ENCODE measurements at regions not wholly inside any gene's neighbourhood (a gene's known extent, or its start where the extent isn't known, plus 50 kb on each side); places are given as distances from the start of the nearest gene placed in this dataset.

DNA sequence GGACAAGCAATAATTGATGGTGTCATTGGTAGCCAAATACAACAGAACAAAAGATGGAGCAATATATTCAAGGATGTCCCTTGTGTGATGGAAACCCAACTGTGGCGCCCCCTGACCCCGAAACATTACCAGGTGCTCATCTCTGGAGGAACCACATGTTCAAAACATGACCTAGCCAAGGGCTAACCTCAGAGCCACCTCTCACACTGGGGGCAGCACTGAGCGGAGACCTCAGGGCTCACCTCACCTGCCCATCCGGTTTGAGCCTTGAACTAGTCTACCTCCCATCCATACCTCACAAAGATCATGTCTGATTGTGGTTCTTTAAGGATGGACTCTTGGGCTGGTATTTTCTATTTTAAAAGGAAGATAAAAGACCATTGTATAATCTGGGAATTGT lies 314.4 kb upstream of the CDH7 start:
- TF ChIP-seq, protein P1, sequence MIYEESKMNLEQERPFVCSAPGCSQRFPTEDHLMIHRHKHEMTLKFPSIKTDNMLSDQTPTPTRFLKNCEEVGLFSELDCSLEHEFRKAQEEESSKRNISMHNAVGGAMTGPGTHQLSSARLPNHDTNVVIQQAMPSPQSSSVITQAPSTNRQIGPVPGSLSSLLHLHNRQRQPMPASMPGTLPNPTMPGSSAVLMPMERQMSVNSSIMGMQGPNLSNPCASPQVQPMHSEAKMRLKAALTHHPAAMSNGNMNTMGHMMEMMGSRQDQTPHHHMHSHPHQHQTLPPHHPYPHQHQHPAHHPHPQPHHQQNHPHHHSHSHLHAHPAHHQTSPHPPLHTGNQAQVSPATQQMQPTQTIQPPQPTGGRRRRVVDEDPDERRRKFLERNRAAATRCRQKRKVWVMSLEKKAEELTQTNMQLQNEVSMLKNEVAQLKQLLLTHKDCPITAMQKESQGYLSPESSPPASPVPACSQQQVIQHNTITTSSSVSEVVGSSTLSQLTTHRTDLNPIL (CRISPR knock-in tag; IDR thresholded peaks at IDR 0.05; ENCODE audit: low read depth), result no peak
- TF ChIP-seq OSR1 (CRISPR knock-in tag; IDR thresholded peaks at IDR 0.05) (no peak), ZC3H10 (CRISPR knock-in tag; IDR thresholded peaks at IDR 0.05) (no peak), ARNTL (CRISPR knock-in tag; IDR thresholded peaks at IDR 0.05; ENCODE audit: borderline replicate concordance, low read depth) (no peak), ZNF70 (CRISPR knock-in tag; IDR thresholded peaks at IDR 0.05) (no peak), SNAI2 (CRISPR knock-in tag; IDR thresholded peaks at IDR 0.05) (no peak), TCF4 (CRISPR knock-in tag; IDR thresholded peaks at IDR 0.05; ENCODE audit: borderline replicate concordance) (no peak), ISL1 (CRISPR knock-in tag; IDR thresholded peaks at IDR 0.05) (no peak), GLIS3 (CRISPR knock-in tag; IDR thresholded peaks at IDR 0.05) (no peak), RARB (CRISPR knock-in tag; IDR thresholded peaks at IDR 0.05) (no peak), ZFP3 (CRISPR knock-in tag; IDR thresholded peaks at IDR 0.05) (no peak), ZNF8 (CRISPR knock-in tag; IDR thresholded peaks at IDR 0.05) (no peak), ZNF565 (CRISPR knock-in tag; conservative IDR thresholded peaks at IDR 0.05; ENCODE audit: low read depth) (no peak)
- TF ChIP-seq, protein P2, sequence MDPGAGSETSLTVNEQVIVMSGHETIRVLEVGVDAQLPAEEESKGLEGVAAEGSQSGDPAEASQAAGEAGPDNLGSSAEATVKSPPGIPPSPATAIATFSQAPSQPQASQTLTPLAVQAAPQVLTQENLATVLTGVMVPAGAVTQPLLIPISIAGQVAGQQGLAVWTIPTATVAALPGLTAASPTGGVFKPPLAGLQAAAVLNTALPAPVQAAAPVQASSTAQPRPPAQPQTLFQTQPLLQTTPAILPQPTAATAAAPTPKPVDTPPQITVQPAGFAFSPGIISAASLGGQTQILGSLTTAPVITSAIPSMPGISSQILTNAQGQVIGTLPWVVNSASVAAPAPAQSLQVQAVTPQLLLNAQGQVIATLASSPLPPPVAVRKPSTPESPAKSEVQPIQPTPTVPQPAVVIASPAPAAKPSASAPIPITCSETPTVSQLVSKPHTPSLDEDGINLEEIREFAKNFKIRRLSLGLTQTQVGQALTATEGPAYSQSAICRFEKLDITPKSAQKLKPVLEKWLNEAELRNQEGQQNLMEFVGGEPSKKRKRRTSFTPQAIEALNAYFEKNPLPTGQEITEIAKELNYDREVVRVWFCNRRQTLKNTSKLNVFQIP (CRISPR knock-in tag; IDR thresholded peaks at IDR 0.05; ENCODE audit: borderline replicate concordance, low read depth), result no peak
